ENCODE measurements at regions not wholly inside any gene's neighbourhood (a gene's known extent, or its start where the extent isn't known, plus 50 kb on each side); places are given as distances from the start of the nearest gene placed in this dataset.
"Not testable (repeated sequence)": the region's sequence is repeated elsewhere in the genome, so short reads cannot be mapped to it uniquely, and the experiment has no call there.

- H3K9ac ChIP-seq (ENCODE audit: extremely low read depth, low read length, poor library complexity, severe bottlenecking), result no peak overlapping the region
- TF ChIP-seq CTCF (conservative IDR thresholded peaks at IDR 0.05), result no peak
- H3K4me1 Mint-ChIP-seq, result no peaks in the 10 kb centered on the region
- H3K4me3 ChIP-seq (ENCODE audit: low read length), result no peak overlapping the region
- DNase-seq, result no peak
- no peaks in the 10 kb centered on the region for H3K27me3 ChIP-seq (ENCODE audit: control insufficient read depth, insufficient read depth, low read length, poor library complexity, severe bottlenecking)
- no peaks in the 10 kb centered on the region for H3K9me3 ChIP-seq (ENCODE audit: control insufficient read depth, low read length)
- peaks cover 4% of the 10 kb centered on the region for H3K9me3 Mint-ChIP-seq
- no peaks in the 10 kb centered on the region for H3K36me3 Mint-ChIP-seq (ENCODE audit: low read depth)
- H3K27ac Mint-ChIP-seq, result no peak overlapping the region
- H3K27ac ChIP-seq (ENCODE audit: low read depth, low read length), result no peak overlapping the region
- no peak overlapping the region for H3K4me3 Mint-ChIP-seq
- no peaks in the 10 kb centered on the region for H3K27me3 Mint-ChIP-seq (ENCODE audit: insufficient read depth)
- 91 to 100% methylated on average over 2 to 3 of the region's 3 CpGs for WGBS, 2 experiments (ENCODE audit: insufficient coverage in 1 of 2, insufficient read length in 1 of 2)
- H3K36me3 ChIP-seq (ENCODE audit: control insufficient read depth, insufficient read depth, low read length), result no peaks in the 10 kb centered on the region
- no peaks in the 10 kb centered on the region for H3K4me1 ChIP-seq (ENCODE audit: control insufficient read depth, insufficient read depth, low read length)
Observed at GRCh38 chr5:36458746-36459145, 147.7 kb upstream of the SLC1A3 start.

GRCh38 chr5:36459176-36460135 lies 146.9 kb upstream of the SLC1A3 start:
- Histone ChIP-seq H3K9me3 (ENCODE audit: control insufficient read depth, low read length) (peaks cover 6% of the 10 kb centered on the region), H3K27ac (ENCODE audit: low read depth, low read length) (no peak overlapping the region), H3K4me3 (ENCODE audit: low read length) (no peak overlapping the region), H3K27me3 (ENCODE audit: control insufficient read depth, insufficient read depth, low read length, poor library complexity, severe bottlenecking) (no peaks in the 10 kb centered on the region), H3K9ac (ENCODE audit: extremely low read depth, low read length, poor library complexity, severe bottlenecking) (no peak overlapping the region), H3K4me1 (ENCODE audit: control insufficient read depth, insufficient read depth, low read length) (no peaks in the 10 kb centered on the region), H3K36me3 (ENCODE audit: control insufficient read depth, insufficient read depth, low read length) (no peaks in the 10 kb centered on the region)
- no peaks in the 10 kb centered on the region for H3K4me1 Mint-ChIP-seq
- no peak overlapping the region for H3K27ac Mint-ChIP-seq
- peaks cover 1% of the 10 kb centered on the region for H3K36me3 Mint-ChIP-seq (ENCODE audit: low read depth)
- 82 to 84% methylated on average over 4 to 5 of the region's 5 CpGs for WGBS, 2 experiments (ENCODE audit: insufficient coverage in 1 of 2, insufficient read length in 1 of 2)
- TF ChIP-seq CTCF (conservative IDR thresholded peaks at IDR 0.05), result peak; percentile 85
- no peaks in the 10 kb centered on the region for H3K27me3 Mint-ChIP-seq (ENCODE audit: insufficient read depth)
- no peak overlapping the region for H3K4me3 Mint-ChIP-seq
- peaks cover 7% of the 10 kb centered on the region for H3K9me3 Mint-ChIP-seq
- DNase-seq, result peak; percentile 68

GRCh38 chr5:36462295-36463021 lies 143.9 kb upstream of the SLC1A3 start:
- H3K4me3 Mint-ChIP-seq, result no peak overlapping the region
- DNase-seq, result no peak
- peaks cover 1% of the 10 kb centered on the region for H3K27me3 Mint-ChIP-seq (ENCODE audit: insufficient read depth)
- H3K4me1 Mint-ChIP-seq, result peaks cover 7% of the 10 kb centered on the region
- Histone ChIP-seq H3K27ac (ENCODE audit: low read depth, low read length) (no peak overlapping the region), H3K4me1 (ENCODE audit: control insufficient read depth, insufficient read depth, low read length) (no peaks in the 10 kb centered on the region), H3K9me3 (ENCODE audit: control insufficient read depth, low read length) (peaks cover 6% of the 10 kb centered on the region), H3K9ac (ENCODE audit: extremely low read depth, low read length, poor library complexity, severe bottlenecking) (no peak overlapping the region), H3K36me3 (ENCODE audit: control insufficient read depth, insufficient read depth, low read length) (no peaks in the 10 kb centered on the region), H3K27me3 (ENCODE audit: control insufficient read depth, insufficient read depth, low read length, poor library complexity, severe bottlenecking) (no peaks in the 10 kb centered on the region), H3K4me3 (ENCODE audit: low read length) (no peak overlapping the region)
- no peak overlapping the region for H3K27ac Mint-ChIP-seq
- no peak for TF ChIP-seq CTCF (conservative IDR thresholded peaks at IDR 0.05)
- 84 to 87% methylated on average over 3 to 5 of the region's 5 CpGs for WGBS, 2 experiments (ENCODE audit: insufficient coverage in 1 of 2, insufficient read length in 1 of 2)
- peaks cover 1% of the 10 kb centered on the region for H3K36me3 Mint-ChIP-seq (ENCODE audit: low read depth)
- H3K9me3 Mint-ChIP-seq, result peaks cover 7% of the 10 kb centered on the region

- not testable (repeated sequence) for H3K36me3 Mint-ChIP-seq (ENCODE audit: low read depth); H3K9ac ChIP-seq (ENCODE audit: extremely low read depth, low read length, poor library complexity, severe bottlenecking); H3K36me3 ChIP-seq (ENCODE audit: control insufficient read depth, insufficient read depth, low read length); DNase-seq; H3K4me1 Mint-ChIP-seq; H3K9me3 ChIP-seq (ENCODE audit: control insufficient read depth, low read length); H3K27me3 ChIP-seq (ENCODE audit: control insufficient read depth, insufficient read depth, low read length, poor library complexity, severe bottlenecking); H3K27me3 Mint-ChIP-seq (ENCODE audit: insufficient read depth); H3K4me1 ChIP-seq (ENCODE audit: control insufficient read depth, insufficient read depth, low read length); H3K4me3 Mint-ChIP-seq; H3K27ac ChIP-seq (ENCODE audit: low read depth, low read length); H3K27ac Mint-ChIP-seq; H3K4me3 ChIP-seq (ENCODE audit: low read length)
- peaks cover 21% of the 10 kb centered on the region for H3K9me3 Mint-ChIP-seq
- 100% methylated on average over 1 of the region's 2 CpGs for WGBS, 2 experiments (ENCODE audit: insufficient coverage in 1 of 2, insufficient read length in 1 of 2)
Observed at GRCh38 chr5:36475942-36476341, 130.5 kb upstream of the SLC1A3 start.
